ENCODE measurements at regions not wholly inside any gene's neighbourhood (a gene's known extent, or its start where the extent isn't known, plus 50 kb on each side); places are given as distances from the start of the nearest gene placed in this dataset.

- no peak overlapping the region for H3K4me3 ChIP-seq (IDR thresholded peaks at IDR 0.05; ENCODE audit: insufficient read depth, low read depth, low read length)
- no peaks in the 10 kb centered on the region for H3K4me1 ChIP-seq (ENCODE audit: low read depth, poor library complexity, severe bottlenecking)
- no peaks in the 10 kb centered on the region for H3K27me3 ChIP-seq (ENCODE audit: insufficient read depth, low read depth)
- H3K9ac ChIP-seq = no peak overlapping the region
- H3K27ac ChIP-seq = no peak overlapping the region
- H3K36me3 ChIP-seq (ENCODE audit: insufficient read depth) = no peaks in the 10 kb centered on the region
- H2AFZ ChIP-seq (ENCODE audit: low read depth) = no peak overlapping the region
- TF ChIP-seq CTCF (conservative IDR thresholded peaks at IDR 0.05; ENCODE audit: low read depth, low read length) = no peak
- H4K20me1 ChIP-seq (ENCODE audit: insufficient read depth) = no peaks in the 10 kb centered on the region
- H3K79me2 ChIP-seq (ENCODE audit: insufficient read depth, low read depth) = no peaks in the 10 kb centered on the region
- no peak overlapping the region for H3K4me2 ChIP-seq
Observed at GRCh38 chr18:77668219-77668618, 418.6 kb downstream of the GALR1 start.

GRCh38 chr18:77669331-77669730 lies 419.7 kb downstream of the GALR1 start:
- Histone ChIP-seq H2AFZ (ENCODE audit: low read depth) (no peak overlapping the region), H3K79me2 (ENCODE audit: insufficient read depth, low read depth) (no peaks in the 10 kb centered on the region), H3K4me3 (IDR thresholded peaks at IDR 0.05; ENCODE audit: insufficient read depth, low read depth, low read length) (no peak overlapping the region), H3K4me2 (no peak overlapping the region), H3K36me3 (ENCODE audit: insufficient read depth) (no peaks in the 10 kb centered on the region), H4K20me1 (ENCODE audit: insufficient read depth) (no peaks in the 10 kb centered on the region), H3K9ac (no peak overlapping the region), H3K4me1 (ENCODE audit: low read depth, poor library complexity, severe bottlenecking) (no peaks in the 10 kb centered on the region), H3K27ac (no peak overlapping the region), H3K27me3 (ENCODE audit: insufficient read depth, low read depth) (no peaks in the 10 kb centered on the region)
- TF ChIP-seq CTCF (conservative IDR thresholded peaks at IDR 0.05; ENCODE audit: low read depth, low read length) = no peak

GRCh38 chr18:77671456-77672167 lies 422.0 kb downstream of the GALR1 start:
- H2AFZ ChIP-seq (ENCODE audit: low read depth) = no peak overlapping the region
- H3K79me2 ChIP-seq (ENCODE audit: insufficient read depth, low read depth) = no peaks in the 10 kb centered on the region
- H3K27ac ChIP-seq = no peak overlapping the region
- no peak overlapping the region for H3K9ac ChIP-seq
- TF ChIP-seq CTCF (conservative IDR thresholded peaks at IDR 0.05; ENCODE audit: low read depth, low read length) = no peak
- no peaks in the 10 kb centered on the region for H3K36me3 ChIP-seq (ENCODE audit: insufficient read depth)
- H3K27me3 ChIP-seq (ENCODE audit: insufficient read depth, low read depth) = no peaks in the 10 kb centered on the region
- no peak overlapping the region for H3K4me2 ChIP-seq
- H4K20me1 ChIP-seq (ENCODE audit: insufficient read depth) = no peaks in the 10 kb centered on the region
- no peak overlapping the region for H3K4me3 ChIP-seq (IDR thresholded peaks at IDR 0.05; ENCODE audit: insufficient read depth, low read depth, low read length)
- H3K4me1 ChIP-seq (ENCODE audit: low read depth, poor library complexity, severe bottlenecking) = no peaks in the 10 kb centered on the region

- no peaks in the 10 kb centered on the region for H4K20me1 ChIP-seq (ENCODE audit: insufficient read depth)
- no peak overlapping the region for H2AFZ ChIP-seq (ENCODE audit: low read depth)
- no peaks in the 10 kb centered on the region for H3K27me3 ChIP-seq (ENCODE audit: insufficient read depth, low read depth)
Observed at GRCh38 chr18:77676910-77677309, 427.3 kb downstream of the GALR1 start.

More at GRCh38 chr18:77676910-77677309, 427.3 kb downstream of the GALR1 start:
- no peak for TF ChIP-seq CTCF (conservative IDR thresholded peaks at IDR 0.05; ENCODE audit: low read depth, low read length)
- Histone ChIP-seq H3K9ac (no peak overlapping the region), H3K27ac (no peak overlapping the region), H3K36me3 (ENCODE audit: insufficient read depth) (no peaks in the 10 kb centered on the region), H3K79me2 (ENCODE audit: insufficient read depth, low read depth) (no peaks in the 10 kb centered on the region), H3K4me3 (IDR thresholded peaks at IDR 0.05; ENCODE audit: insufficient read depth, low read depth, low read length) (no peak overlapping the region), H3K4me1 (ENCODE audit: low read depth, poor library complexity, severe bottlenecking) (no peaks in the 10 kb centered on the region), H3K4me2 (no peak overlapping the region)

Data from KMS-11 (cell line).